GM23338 (cell line): ENCODE measurements at regions not wholly inside any gene's neighbourhood (a gene's known extent, or its start where the extent isn't known, plus 50 kb on each side); places are given as distances from the start of the nearest gene placed in this dataset.

Experiments
- ATAC-seq: fragments of 200-7000 bp; cut with Tn5 transposase; 3 replicates; pipeline ENCODE4 v1.9.1; 2020
- DNase-seq: peaks from one replicate; pipeline ENCODE4 v3.0.0-alpha.2; 2015; ENCODE audit warnings: low spot score
- H2AFZ ChIP-seq: fragments of 200-600 bp; sonication (generic); 2 replicates; pipeline ENCODE4 v1.8.0; 2016; ENCODE audit warnings: antibody characterized with exemption, mild to moderate bottlenecking, moderate library complexity
- H3F3A ChIP-seq: fragments of 200-600 bp; sonication (generic); replicated peaks from 2 replicates; pipeline ENCODE4 v1.8.0; 2017; ENCODE audit warnings: antibody characterized with exemption, mixed run types, low read depth
- H3K27ac ChIP-seq: fragments of 200-600 bp; sonication (generic); 2 replicates; pipeline ENCODE4 v1.6.1; 2016; ENCODE audit warnings: low read depth
- H3K27me3 ChIP-seq: fragments of 200-600 bp; sonication (generic); 2 replicates; pipeline ENCODE4 v1.8.0; 2016; ENCODE audit warnings: mild to moderate bottlenecking, mixed run types, moderate library complexity; ENCODE audit not compliant: insufficient read depth
- H3K36me3 ChIP-seq: fragments of 200-600 bp; sonication (generic); 2 replicates; pipeline ENCODE4 v1.8.0; 2016; ENCODE audit warnings: mild to moderate bottlenecking; ENCODE audit not compliant: insufficient read depth
- H3K4me1 ChIP-seq: fragments of 200-600 bp; sonication (generic); 2 replicates; pipeline ENCODE4 v1.8.0; 2016; ENCODE audit warnings: mild to moderate bottlenecking, moderate library complexity; ENCODE audit not compliant: insufficient read depth
- H3K4me2 ChIP-seq: fragments of 200-600 bp; sonication (generic); 2 replicates; pipeline ENCODE4 v1.7.1; 2017; ENCODE audit warnings: mixed run types
- H3K4me3 ChIP-seq: fragments of 200-600 bp; sonication (generic); 2 replicates; pipeline ENCODE4 v1.6.1; 2016; ENCODE audit warnings: mixed run types
- H3K79me2 ChIP-seq: fragments of 200-600 bp; sonication (generic); replicated peaks from 2 replicates; pipeline ENCODE4 v1.8.0; 2017; ENCODE audit warnings: mild to moderate bottlenecking; ENCODE audit not compliant: insufficient read depth
- H3K9me2 ChIP-seq: fragments of 200-600 bp; sonication (generic); 2 replicates; pipeline ENCODE4 v1.8.0; 2017; ENCODE audit not compliant: insufficient read depth
- H4K20me1 ChIP-seq: fragments of 200-600 bp; sonication (generic); replicated peaks from 2 replicates; pipeline ENCODE4 v1.8.0; 2017; ENCODE audit warnings: mild to moderate bottlenecking; ENCODE audit not compliant: insufficient read depth
- H3K27ac Mint-ChIP-seq: 2 replicates; pipeline ENCODE4 v1.8.0; 2020; ENCODE audit warnings: inconsistent platforms, mild to moderate bottlenecking, moderate library complexity, mixed read lengths
- H3K27me3 Mint-ChIP-seq: 3 replicates; pipeline ENCODE4 v1.8.0; 2022; ENCODE audit warnings: low read depth, mild to moderate bottlenecking, moderate library complexity, mixed read lengths, inconsistent platforms; ENCODE audit not compliant: insufficient read depth, poor library complexity
- H3K36me3 Mint-ChIP-seq: 3 replicates; pipeline ENCODE4 v1.8.0; 2021; ENCODE audit warnings: low read depth, mild to moderate bottlenecking, inconsistent platforms, moderate library complexity, mixed read lengths
- H3K4me1 Mint-ChIP-seq: 3 replicates; pipeline ENCODE4 v1.8.0; 2020; ENCODE audit warnings: mild to moderate bottlenecking, inconsistent platforms, mixed read lengths
- H3K4me3 Mint-ChIP-seq: 3 replicates; pipeline ENCODE4 v1.8.0; 2021; ENCODE audit warnings: moderate library complexity, mild to moderate bottlenecking, inconsistent platforms, mixed read lengths
- H3K9me3 Mint-ChIP-seq: 3 replicates; pipeline ENCODE4 v1.8.0; 2020; ENCODE audit warnings: moderate library complexity, mild to moderate bottlenecking, inconsistent platforms, mixed read lengths
- CREB1 ChIP-seq: fragments of 250-450 bp; sonication (Bioruptor Pico); IDR thresholded peaks from 2 replicates; pipeline ENCODE4 v1.5.0; 2020; ENCODE audit warnings: low read depth, mild to moderate bottlenecking, moderate library complexity
- ETS1 ChIP-seq: IDR thresholded peaks from 2 replicates; pipeline ENCODE4 v1.6.1; 2016; ENCODE audit warnings: antibody characterized with exemption
- EZH2 ChIP-seq: fragments of 200-600 bp; sonication (generic); IDR thresholded peaks from one replicate; pipeline ENCODE4 v1.8.0; 2017; ENCODE audit warnings: antibody characterized with exemption, mild to moderate bottlenecking, low read depth; ENCODE audit not compliant: unreplicated experiment
- EZH2phosphoT487 ChIP-seq: fragments of 200-600 bp; sonication (generic); IDR thresholded peaks from one replicate; pipeline ENCODE4 v1.8.1; 2018; ENCODE audit warnings: antibody characterized with exemption; ENCODE audit not compliant: unreplicated experiment
- JUNB ChIP-seq: IDR thresholded peaks from one replicate; pipeline ENCODE4 v1.6.1; 2016; ENCODE audit warnings: antibody characterized with exemption; ENCODE audit not compliant: unreplicated experiment
- NANOG ChIP-seq: IDR thresholded peaks from 2 replicates; pipeline ENCODE4 v1.6.1; 2016; ENCODE audit warnings: antibody characterized with exemption, borderline replicate concordance
- POLR2AphosphoS5 ChIP-seq: IDR thresholded peaks from 2 replicates; pipeline ENCODE4 v1.6.1; 2016; ENCODE audit warnings: antibody characterized with exemption, low read depth
- STAT1 ChIP-seq: IDR thresholded peaks from one replicate; pipeline ENCODE4 v1.6.1; 2016; ENCODE audit warnings: antibody characterized with exemption; ENCODE audit not compliant: unreplicated experiment
- ZNF114 ChIP-seq: fragments of 250-450 bp; sonication (Bioruptor Pico); IDR thresholded peaks from 2 replicates; pipeline ENCODE4 v1.5.0; 2020; ENCODE audit warnings: mild to moderate bottlenecking, moderate library complexity
- ZNF331 ChIP-seq: fragments of 250-450 bp; sonication (Bioruptor Pico); IDR thresholded peaks from 2 replicates; pipeline ENCODE4 v1.5.0; 2020; ENCODE audit warnings: low read depth, mild to moderate bottlenecking, moderate library complexity
- TF ChIP-seq, protein P1 (sequence below): IDR thresholded peaks from one replicate; pipeline ENCODE4 v1.6.1; 2018; ENCODE audit warnings: antibody characterized with exemption; ENCODE audit not compliant: unreplicated experiment
- TF ChIP-seq, protein P2 (sequence below): fragments of 250-450 bp; sonication (Bioruptor Pico); IDR thresholded peaks from 2 replicates; pipeline ENCODE4 v1.5.0; 2020; ENCODE audit warnings: mild to moderate bottlenecking, moderate library complexity
- TF ChIP-seq, protein P3 (sequence below), 2 experiments: fragments of 200-600 bp in 1 of 2; sonication (generic) in 1 of 2; conservative IDR thresholded peaks; 2 replicates each; pipeline versions ENCODE4 v1.5.1 to v1.6.1; 2016 to 2017; ENCODE audit warnings: antibody characterized with exemption in 2 of 2, low read depth in 2 of 2, mild to moderate bottlenecking in 2 of 2, moderate library complexity in 1 of 2

DNA sequence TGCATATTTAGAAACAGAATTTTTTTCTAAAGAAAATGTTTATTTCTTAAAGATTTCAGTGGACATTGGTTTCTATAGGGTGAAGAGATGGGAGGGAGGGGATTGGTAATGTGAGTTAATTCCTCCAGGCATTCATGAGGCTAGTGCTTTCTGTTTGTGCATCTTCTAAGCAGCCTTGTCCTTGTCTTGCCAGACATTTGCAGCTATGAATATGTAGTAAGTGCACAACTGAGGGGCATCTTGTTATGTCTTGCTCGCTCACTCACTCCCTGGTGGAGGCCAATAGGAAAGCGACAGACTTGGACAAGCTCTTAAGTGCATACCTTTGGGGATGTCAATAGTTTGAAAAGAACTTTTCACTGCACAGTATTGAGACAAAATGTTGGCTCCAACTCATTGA, 92.5 kb upstream of the ATP10A start:
- no peaks in the 10 kb centered on the region for H3K27me3 ChIP-seq
- no peaks in the 10 kb centered on the region for H3K9me2 ChIP-seq
- TF ChIP-seq ZNF331 = no peak
- TF ChIP-seq EZH2phosphoT487 = no peak
- no peak for TF ChIP-seq ETS1
- TF ChIP-seq JUNB = no peak
- TF ChIP-seq STAT1 = no peak
- TF ChIP-seq CREB1 = no peak
- no peak for TF ChIP-seq POLR2AphosphoS5
- TF ChIP-seq, protein P1, sequence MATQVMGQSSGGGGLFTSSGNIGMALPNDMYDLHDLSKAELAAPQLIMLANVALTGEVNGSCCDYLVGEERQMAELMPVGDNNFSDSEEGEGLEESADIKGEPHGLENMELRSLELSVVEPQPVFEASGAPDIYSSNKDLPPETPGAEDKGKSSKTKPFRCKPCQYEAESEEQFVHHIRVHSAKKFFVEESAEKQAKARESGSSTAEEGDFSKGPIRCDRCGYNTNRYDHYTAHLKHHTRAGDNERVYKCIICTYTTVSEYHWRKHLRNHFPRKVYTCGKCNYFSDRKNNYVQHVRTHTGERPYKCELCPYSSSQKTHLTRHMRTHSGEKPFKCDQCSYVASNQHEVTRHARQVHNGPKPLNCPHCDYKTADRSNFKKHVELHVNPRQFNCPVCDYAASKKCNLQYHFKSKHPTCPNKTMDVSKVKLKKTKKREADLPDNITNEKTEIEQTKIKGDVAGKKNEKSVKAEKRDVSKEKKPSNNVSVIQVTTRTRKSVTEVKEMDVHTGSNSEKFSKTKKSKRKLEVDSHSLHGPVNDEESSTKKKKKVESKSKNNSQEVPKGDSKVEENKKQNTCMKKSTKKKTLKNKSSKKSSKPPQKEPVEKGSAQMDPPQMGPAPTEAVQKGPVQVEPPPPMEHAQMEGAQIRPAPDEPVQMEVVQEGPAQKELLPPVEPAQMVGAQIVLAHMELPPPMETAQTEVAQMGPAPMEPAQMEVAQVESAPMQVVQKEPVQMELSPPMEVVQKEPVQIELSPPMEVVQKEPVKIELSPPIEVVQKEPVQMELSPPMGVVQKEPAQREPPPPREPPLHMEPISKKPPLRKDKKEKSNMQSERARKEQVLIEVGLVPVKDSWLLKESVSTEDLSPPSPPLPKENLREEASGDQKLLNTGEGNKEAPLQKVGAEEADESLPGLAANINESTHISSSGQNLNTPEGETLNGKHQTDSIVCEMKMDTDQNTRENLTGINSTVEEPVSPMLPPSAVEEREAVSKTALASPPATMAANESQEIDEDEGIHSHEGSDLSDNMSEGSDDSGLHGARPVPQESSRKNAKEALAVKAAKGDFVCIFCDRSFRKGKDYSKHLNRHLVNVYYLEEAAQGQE = no peak
- TF ChIP-seq, protein P2, sequence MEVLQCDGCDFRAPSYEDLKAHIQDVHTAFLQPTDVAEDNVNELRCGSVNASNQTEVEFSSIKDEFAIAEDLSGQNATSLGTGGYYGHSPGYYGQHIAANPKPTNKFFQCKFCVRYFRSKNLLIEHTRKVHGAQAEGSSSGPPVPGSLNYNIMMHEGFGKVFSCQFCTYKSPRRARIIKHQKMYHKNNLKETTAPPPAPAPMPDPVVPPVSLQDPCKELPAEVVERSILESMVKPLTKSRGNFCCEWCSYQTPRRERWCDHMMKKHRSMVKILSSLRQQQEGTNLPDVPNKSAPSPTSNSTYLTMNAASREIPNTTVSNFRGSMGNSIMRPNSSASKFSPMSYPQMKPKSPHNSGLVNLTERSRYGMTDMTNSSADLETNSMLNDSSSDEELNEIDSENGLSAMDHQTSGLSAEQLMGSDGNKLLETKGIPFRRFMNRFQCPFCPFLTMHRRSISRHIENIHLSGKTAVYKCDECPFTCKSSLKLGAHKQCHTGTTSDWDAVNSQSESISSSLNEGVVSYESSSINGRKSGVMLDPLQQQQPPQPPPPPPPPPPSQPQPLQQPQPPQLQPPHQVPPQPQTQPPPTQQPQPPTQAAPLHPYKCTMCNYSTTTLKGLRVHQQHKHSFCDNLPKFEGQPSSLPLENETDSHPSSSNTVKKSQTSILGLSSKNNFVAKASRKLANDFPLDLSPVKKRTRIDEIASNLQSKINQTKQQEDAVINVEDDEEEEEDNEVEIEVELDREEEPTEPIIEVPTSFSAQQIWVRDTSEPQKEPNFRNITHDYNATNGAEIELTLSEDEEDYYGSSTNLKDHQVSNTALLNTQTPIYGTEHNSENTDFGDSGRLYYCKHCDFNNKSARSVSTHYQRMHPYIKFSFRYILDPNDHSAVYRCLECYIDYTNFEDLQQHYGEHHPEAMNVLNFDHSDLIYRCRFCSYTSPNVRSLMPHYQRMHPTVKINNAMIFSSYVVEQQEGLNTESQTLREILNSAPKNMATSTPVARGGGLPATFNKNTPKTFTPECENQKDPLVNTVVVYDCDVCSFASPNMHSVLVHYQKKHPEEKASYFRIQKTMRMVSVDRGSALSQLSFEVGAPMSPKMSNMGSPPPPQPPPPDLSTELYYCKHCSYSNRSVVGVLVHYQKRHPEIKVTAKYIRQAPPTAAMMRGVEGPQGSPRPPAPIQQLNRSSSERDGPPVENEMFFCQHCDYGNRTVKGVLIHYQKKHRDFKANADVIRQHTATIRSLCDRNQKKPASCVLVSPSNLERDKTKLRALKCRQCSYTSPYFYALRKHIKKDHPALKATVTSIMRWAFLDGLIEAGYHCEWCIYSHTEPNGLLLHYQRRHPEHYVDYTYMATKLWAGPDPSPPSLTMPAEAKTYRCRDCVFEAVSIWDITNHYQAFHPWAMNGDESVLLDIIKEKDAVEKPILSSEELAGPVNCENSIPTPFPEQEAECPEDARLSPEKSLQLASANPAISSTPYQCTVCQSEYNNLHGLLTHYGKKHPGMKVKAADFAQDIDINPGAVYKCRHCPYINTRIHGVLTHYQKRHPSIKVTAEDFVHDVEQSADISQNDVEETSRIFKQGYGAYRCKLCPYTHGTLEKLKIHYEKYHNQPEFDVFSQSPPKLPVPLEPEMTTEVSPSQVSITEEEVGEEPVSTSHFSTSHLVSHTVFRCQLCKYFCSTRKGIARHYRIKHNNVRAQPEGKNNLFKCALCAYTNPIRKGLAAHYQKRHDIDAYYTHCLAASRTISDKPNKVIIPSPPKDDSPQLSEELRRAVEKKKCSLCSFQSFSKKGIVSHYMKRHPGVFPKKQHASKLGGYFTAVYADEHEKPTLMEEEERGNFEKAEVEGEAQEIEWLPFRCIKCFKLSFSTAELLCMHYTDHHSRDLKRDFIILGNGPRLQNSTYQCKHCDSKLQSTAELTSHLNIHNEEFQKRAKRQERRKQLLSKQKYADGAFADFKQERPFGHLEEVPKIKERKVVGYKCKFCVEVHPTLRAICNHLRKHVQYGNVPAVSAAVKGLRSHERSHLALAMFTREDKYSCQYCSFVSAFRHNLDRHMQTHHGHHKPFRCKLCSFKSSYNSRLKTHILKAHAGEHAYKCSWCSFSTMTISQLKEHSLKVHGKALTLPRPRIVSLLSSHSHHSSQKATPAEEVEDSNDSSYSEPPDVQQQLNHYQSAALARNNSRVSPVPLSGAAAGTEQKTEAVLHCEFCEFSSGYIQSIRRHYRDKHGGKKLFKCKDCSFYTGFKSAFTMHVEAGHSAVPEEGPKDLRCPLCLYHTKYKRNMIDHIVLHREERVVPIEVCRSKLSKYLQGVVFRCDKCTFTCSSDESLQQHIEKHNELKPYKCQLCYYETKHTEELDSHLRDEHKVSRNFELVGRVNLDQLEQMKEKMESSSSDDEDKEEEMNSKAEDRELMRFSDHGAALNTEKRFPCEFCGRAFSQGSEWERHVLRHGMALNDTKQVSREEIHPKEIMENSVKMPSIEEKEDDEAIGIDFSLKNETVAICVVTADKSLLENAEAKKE (CRISPR knock-in tag) = no peak
- no peak for TF ChIP-seq ZNF114
- TF ChIP-seq, protein P3, sequence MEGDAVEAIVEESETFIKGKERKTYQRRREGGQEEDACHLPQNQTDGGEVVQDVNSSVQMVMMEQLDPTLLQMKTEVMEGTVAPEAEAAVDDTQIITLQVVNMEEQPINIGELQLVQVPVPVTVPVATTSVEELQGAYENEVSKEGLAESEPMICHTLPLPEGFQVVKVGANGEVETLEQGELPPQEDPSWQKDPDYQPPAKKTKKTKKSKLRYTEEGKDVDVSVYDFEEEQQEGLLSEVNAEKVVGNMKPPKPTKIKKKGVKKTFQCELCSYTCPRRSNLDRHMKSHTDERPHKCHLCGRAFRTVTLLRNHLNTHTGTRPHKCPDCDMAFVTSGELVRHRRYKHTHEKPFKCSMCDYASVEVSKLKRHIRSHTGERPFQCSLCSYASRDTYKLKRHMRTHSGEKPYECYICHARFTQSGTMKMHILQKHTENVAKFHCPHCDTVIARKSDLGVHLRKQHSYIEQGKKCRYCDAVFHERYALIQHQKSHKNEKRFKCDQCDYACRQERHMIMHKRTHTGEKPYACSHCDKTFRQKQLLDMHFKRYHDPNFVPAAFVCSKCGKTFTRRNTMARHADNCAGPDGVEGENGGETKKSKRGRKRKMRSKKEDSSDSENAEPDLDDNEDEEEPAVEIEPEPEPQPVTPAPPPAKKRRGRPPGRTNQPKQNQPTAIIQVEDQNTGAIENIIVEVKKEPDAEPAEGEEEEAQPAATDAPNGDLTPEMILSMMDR (conservative IDR thresholded peaks at IDR 0.05; ENCODE audit: low read depth in 2 of 2) = no peak
- TF ChIP-seq NANOG = no peak
- TF ChIP-seq EZH2 = no peak
- no peaks in the 10 kb centered on the region for H3F3A ChIP-seq
- H2AFZ ChIP-seq = no peak overlapping the region
- H3K4me2 ChIP-seq = no peak overlapping the region
- H3K79me2 ChIP-seq = no peaks in the 10 kb centered on the region
- Mint-ChIP-seq H3K36me3 (no peaks in the 10 kb centered on the region), H3K27ac (no peak overlapping the region), H3K4me1 (no peaks in the 10 kb centered on the region), H3K9me3 (no peaks in the 10 kb centered on the region), H3K4me3 (no peak overlapping the region), H3K27me3 (peaks cover 2% of the 10 kb centered on the region)
- H3K4me3 ChIP-seq = no peak overlapping the region
- no peak for DNase-seq
- ATAC-seq = no peak
- H3K27ac ChIP-seq = no peak overlapping the region
- H4K20me1 ChIP-seq = no peaks in the 10 kb centered on the region
- no peaks in the 10 kb centered on the region for H3K4me1 ChIP-seq
- no peaks in the 10 kb centered on the region for H3K36me3 ChIP-seq
